HG03571 (cell line): ENCODE measurements at regions not wholly inside any gene's neighbourhood (a gene's known extent, or its start where the extent isn't known, plus 50 kb on each side); places are given as distances from the start of the nearest gene placed in this dataset.
"Not testable (repeated sequence)": the region's sequence is repeated elsewhere in the genome, so short reads cannot be mapped to it uniquely, and the experiment has no call there.

Experiments used
- ATAC-seq: cut with Tn5 transposase; IDR thresholded peaks from one replicate; pipeline ENCODE4 v1.9.1; 2021; ENCODE audit not compliant: unreplicated experiment

GRCh38 chr5:177664737-177665136 lies 64.8 kb downstream of the B4GALT7 start:
- ATAC-seq = not testable (repeated sequence)

DNA sequence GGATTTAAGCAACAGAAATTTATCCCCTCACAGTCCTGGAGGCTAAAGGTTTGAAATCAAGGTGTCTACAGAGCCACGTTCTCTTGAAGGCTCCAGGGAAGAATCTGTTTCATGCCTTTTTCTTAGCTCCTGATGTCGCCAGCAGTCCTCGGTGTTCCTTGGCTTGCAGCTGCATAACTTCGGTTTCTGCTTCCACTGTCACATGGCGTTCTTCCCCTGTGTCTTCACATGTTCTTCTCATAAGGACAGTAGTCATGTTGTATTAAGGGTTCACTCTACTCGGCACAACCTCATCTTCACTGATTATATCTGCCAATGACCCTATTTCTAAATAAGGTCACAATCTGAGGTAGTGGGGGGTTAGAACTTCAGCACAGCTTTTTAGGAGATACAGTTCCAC lies 65.2 kb downstream of the B4GALT7 start:
- not testable (repeated sequence) for ATAC-seq

DNA sequence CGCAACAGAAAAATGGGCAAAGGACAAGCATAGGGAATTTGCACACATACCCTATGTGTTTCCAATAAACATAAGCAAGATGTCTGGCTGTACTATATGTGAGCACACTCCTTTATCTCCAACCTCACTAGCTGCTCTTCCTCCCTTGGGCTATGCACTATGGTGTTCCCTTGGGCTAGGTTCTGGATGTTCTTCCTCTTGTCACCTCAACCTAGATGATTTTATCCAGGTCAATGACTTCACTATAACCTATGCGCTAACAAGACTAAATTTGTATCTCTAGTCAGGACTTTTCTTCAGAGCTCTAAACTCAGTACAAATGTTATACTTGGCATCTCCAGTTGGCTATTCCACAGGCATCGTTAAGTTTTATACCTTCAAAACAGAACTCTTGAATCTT lies 66.0 kb downstream of the B4GALT7 start:
- ATAC-seq = not testable (repeated sequence)

DNA sequence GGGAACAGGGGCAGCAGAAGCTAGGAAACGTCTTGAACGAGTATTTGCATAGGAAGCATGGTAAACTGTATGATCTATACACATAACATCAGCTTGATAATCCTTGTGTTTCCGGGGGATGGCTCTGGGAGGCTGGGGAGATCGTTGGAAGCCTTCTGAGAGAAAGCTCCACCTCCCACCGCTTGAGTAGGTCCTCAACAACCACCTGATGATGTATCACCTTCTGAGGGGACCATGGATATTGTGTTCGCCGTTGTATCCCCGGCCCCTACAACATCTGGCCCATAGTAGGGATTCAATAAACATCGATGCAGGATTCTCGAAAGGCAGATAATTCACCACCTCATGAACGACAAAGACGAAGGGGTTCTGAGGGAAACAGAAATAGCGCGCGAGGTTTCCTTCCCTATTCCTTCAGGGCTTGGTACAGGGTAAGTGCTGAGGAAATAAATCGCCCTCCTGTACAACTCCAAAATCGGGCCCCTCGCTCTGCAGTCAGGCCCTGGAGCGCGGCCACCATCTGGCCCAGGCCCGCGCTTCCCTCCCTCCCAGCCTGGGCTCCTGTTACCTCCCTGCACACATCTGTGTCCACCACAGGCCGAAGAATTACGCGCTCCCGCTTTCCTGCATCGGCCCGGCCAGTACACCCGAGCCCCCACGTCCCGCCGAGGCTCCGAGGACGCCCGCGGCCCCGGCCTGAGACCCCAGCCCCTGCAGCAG lies 71.3 kb downstream of the B4GALT7 start:
- ATAC-seq = peak; percentile 23

DNA sequence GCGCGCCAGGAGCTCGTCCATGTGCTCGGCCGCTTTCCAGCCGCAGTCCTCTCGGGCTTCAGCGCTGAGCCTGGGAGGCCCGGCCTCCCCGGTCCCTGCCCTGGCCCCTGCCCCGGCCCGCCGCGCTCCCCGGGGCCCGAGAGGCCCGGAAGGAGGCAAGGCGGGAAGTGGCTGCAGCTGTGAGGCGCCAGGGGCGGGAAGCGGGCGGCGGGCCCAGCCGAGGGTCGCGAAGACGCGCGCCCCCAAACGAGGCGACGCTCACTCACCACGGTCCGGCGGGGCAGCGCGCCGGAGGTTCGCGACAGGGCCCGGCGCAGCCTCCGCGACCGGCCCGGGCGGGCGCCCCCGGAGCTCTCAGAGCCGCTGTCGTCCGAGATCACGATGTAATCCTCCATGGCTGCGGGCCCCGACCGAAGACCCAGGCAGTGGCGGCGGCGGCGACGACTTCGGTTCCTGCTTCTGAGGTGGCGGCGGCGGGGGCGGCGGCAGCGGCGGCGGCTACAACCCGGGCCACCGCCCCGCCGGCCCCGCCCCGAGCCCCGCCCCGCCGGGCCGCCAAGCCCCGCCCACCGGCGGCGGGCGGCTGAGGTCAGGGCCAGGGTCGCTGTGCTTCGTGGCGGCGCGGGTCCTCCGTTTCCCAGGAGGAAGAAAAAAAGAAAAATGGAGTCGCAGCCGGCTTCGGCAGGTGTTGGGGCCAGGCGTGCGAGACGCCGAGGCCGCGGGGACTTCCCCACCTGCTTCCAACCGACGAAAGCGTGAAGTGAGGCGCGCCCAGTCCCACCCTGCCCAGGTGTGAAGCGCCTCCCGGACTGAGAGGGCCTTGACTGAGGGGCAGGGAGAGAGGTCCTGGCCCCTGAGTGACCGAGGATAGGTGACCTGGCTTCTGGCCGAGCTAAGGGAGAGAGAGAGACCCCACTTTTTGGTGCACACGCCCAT lies 72.1 kb downstream of the B4GALT7 start:
- peak; percentile 82 for ATAC-seq
